ENCODE measurements at regions not wholly inside any gene's neighbourhood (a gene's known extent, or its start where the extent isn't known, plus 50 kb on each side); places are given as distances from the start of the nearest gene placed in this dataset.

GRCh38 chr7:97595439-97595838 lies 136.4 kb upstream of the TAC1 start:
- CTCF ChIA-PET, result no interaction called here
- Mint-ChIP-seq H3K27ac (no peak overlapping the region), H3K36me3 (no peaks in the 10 kb centered on the region), H3K27me3 (ENCODE audit: low read depth) (no peaks in the 10 kb centered on the region; the same call in 1 of the 2 replicates), H3K9me3 (no peaks in the 10 kb centered on the region), H3K4me1 (no peaks in the 10 kb centered on the region), H3K4me3 (no peak overlapping the region)
- DNase-seq (ENCODE audit: low spot score) (no peak), ATAC-seq (no peak)
- TF ChIP-seq SOX15 (CRISPR knock-in tag; IDR thresholded peaks at IDR 0.05), result no peak
- no peak for TF ChIP-seq ZNF281 (CRISPR knock-in tag; IDR thresholded peaks at IDR 0.05)
- no peak for TF ChIP-seq MAX (CRISPR knock-in tag; IDR thresholded peaks at IDR 0.05)
- TF ChIP-seq SMAD3 (CRISPR knock-in tag; IDR thresholded peaks at IDR 0.05; ENCODE audit: borderline replicate concordance), result no peak
- TF ChIP-seq E2F1 (CRISPR knock-in tag; IDR thresholded peaks at IDR 0.05), result no peak
- no peak for TF ChIP-seq ATF2 (CRISPR knock-in tag; IDR thresholded peaks at IDR 0.05; ENCODE audit: borderline replicate concordance, low read depth)
- TF ChIP-seq ELF4 (CRISPR knock-in tag; IDR thresholded peaks at IDR 0.05; ENCODE audit: low read depth), result no peak
- no peak for TF ChIP-seq ZNF425 (CRISPR knock-in tag; conservative IDR thresholded peaks at IDR 0.05)
- TF ChIP-seq JUN (CRISPR knock-in tag; IDR thresholded peaks at IDR 0.05), result no peak
- TF ChIP-seq CREB1 (CRISPR knock-in tag; IDR thresholded peaks at IDR 0.05), result no peak
- TF ChIP-seq ZNF219 (CRISPR knock-in tag; IDR thresholded peaks at IDR 0.05; ENCODE audit: borderline replicate concordance), result no peak
- TF ChIP-seq USF2 (CRISPR knock-in tag; IDR thresholded peaks at IDR 0.05), result no peak
- no peak for TF ChIP-seq GTF2I (CRISPR knock-in tag; conservative IDR thresholded peaks at IDR 0.05)
- no peak for TF ChIP-seq CBFB (CRISPR knock-in tag; IDR thresholded peaks at IDR 0.05; ENCODE audit: low read depth)
- no peak for TF ChIP-seq STAT6 (CRISPR knock-in tag; conservative IDR thresholded peaks at IDR 0.05; ENCODE audit: low read depth)
- TF ChIP-seq ZMAT4 (CRISPR knock-in tag; IDR thresholded peaks at IDR 0.05), result no peak
- TF ChIP-seq NFYB (CRISPR knock-in tag; conservative IDR thresholded peaks at IDR 0.05; ENCODE audit: low read depth), result no peak
- no peak for TF ChIP-seq EMX1 (CRISPR knock-in tag; IDR thresholded peaks at IDR 0.05)
- no peak for TF ChIP-seq ZNF423 (CRISPR knock-in tag; IDR thresholded peaks at IDR 0.05)
- no peak for TF ChIP-seq RELA (CRISPR knock-in tag; IDR thresholded peaks at IDR 0.05; ENCODE audit: borderline replicate concordance)
- POLR2A ChIA-PET, result no interaction called here

Measured in WTC11 (cell line).